ENCODE measurements at regions not wholly inside any gene's neighbourhood (a gene's known extent, or its start where the extent isn't known, plus 50 kb on each side); places are given as distances from the start of the nearest gene placed in this dataset.

DNA sequence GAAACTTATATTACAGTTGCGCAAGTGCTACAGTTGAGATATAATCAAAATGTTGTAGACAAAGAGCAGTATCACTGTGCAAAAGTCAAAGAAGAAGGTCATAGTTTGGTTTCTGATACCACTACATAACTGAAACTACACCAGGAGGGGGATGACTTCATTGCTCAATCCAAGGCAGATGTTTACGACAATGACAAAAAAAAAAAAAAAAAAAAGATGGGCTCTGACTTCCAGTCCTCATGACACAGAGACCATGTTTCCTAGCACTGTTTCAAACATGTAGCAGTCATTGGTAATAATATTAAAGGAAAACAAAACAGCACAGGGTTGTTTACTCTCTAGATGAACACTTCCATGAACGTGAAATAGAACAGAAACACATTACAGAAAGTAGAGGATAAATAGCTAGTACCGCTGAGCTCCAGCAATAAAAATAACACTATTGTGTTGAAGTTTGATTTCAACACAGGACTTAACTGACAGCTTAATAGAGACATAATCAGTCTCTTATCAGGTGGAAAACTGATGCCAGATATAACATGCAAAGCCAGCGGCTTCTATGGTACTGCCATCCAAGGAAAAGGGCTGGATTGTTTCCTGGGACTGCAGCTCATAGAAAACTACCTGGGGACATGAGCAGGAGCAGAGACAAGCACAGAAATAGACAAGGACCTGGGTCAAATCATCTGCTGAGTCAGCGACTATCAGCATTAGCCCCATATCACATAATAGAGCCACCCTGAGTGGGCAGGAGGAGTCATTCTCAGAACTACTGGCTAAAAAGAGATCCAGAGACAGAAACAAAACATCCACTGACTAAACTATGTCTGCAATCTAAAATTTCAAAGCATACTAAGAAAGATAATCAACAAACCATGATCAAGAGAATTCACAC lies 463.6 kb upstream of the SOX9 start:
- TF ChIP-seq, protein P1, sequence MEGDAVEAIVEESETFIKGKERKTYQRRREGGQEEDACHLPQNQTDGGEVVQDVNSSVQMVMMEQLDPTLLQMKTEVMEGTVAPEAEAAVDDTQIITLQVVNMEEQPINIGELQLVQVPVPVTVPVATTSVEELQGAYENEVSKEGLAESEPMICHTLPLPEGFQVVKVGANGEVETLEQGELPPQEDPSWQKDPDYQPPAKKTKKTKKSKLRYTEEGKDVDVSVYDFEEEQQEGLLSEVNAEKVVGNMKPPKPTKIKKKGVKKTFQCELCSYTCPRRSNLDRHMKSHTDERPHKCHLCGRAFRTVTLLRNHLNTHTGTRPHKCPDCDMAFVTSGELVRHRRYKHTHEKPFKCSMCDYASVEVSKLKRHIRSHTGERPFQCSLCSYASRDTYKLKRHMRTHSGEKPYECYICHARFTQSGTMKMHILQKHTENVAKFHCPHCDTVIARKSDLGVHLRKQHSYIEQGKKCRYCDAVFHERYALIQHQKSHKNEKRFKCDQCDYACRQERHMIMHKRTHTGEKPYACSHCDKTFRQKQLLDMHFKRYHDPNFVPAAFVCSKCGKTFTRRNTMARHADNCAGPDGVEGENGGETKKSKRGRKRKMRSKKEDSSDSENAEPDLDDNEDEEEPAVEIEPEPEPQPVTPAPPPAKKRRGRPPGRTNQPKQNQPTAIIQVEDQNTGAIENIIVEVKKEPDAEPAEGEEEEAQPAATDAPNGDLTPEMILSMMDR (IDR thresholded peaks at IDR 0.05): no peak
- TF ChIP-seq POLR2AphosphoS5 (IDR thresholded peaks at IDR 0.05): no peak
- no peak for TF ChIP-seq POLR2A (IDR thresholded peaks at IDR 0.05)
- no peak for TF ChIP-seq EP300 (IDR thresholded peaks at IDR 0.05)

All from stomach (tissue), 4 donors.